Stimulated activated CD4-positive, alpha-beta T cell treated with anti-CD3 and anti-CD28 coated beads, Interleukin-4, amount 100 ng/mL, for 4 hours (primary cell): ENCODE measurements at regions not wholly inside any gene's neighbourhood (a gene's known extent, or its start where the extent isn't known, plus 50 kb on each side); places are given as distances from the start of the nearest gene placed in this dataset.

ENCODE experiments used
- DNase-seq, 2 experiments: peaks; one replicate each; pipeline ENCODE4 v3.0.0-alpha.2; 2020

DNA sequence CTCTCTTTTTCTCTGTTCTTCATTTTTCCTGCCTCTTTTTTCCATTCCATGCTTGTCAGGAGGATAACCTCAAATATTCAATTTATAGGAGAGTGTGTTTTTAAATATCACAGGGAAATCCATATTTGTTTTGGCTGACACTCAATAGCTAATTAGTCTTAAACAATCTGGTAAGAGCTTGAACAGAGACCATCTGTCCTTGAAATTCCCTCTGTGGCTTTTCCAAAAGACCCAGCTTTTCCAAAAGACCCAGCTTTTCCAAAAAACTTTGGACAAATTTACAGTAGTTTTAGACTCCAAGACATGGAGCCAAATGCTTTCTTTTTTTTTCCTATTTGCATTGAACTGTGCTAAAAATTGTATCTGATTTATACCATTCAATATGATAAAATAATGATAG is 127.4 kb upstream of the FAM83B start:
- DNase-seq, result no peak

DNA sequence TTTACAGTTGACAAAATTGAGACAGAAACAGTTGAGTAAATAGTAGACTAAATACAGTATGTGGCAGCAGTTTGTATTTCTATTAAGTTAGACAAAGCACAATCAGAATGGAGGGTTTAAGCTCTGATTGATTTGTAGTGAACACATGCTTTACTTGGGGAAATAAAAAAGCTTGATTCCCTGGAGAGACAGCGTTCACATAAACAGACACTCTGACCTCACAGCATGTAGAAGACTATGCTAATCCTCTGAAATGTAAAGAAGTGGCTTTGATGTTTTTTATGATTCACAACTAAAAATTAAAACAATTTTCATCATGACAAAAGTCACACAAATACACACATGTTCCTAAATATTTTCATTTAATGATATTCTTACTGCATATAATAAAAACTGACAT is 126.9 kb upstream of the FAM83B start:
- DNase-seq, result no peak

DNA sequence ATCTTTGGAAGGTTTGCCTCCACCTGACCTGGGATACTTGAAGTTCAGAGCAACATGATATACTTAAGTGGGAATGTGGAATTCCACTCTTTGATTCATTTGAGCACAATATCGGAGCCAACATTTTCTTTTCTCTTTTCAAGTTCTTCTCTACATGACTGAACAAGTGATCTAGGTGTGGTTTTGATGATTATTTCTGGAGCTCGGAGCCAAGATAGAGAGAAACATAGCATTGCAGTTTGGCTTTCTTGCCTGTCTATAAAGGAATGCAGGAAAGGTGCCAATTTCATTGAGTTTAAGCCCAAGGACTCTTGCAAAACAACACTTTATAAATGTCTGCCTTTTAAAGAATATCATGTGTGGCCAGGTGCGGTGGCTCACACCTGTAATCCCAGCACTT is 124.2 kb upstream of the FAM83B start:
- DNase-seq, result no peak

DNA sequence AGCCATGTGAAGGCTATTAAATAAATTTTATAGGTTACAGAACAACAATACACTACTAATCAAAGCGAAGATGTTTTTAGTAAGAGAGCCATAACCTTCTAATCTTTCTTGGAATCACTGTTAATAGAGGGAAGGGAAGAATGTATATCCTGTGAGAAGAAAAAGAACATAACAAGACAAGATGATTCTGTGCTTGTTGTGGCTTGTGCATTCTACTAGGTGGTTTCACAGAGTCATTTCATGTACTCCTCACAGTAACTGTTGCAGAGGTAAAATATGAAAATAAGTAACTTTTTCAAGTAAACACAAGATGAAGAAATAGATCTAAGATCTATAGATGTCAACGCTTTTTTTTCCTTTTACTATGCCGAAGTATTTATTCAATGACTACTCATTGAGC is 116.9 kb upstream of the FAM83B start:
- DNase-seq, result no peak

DNA sequence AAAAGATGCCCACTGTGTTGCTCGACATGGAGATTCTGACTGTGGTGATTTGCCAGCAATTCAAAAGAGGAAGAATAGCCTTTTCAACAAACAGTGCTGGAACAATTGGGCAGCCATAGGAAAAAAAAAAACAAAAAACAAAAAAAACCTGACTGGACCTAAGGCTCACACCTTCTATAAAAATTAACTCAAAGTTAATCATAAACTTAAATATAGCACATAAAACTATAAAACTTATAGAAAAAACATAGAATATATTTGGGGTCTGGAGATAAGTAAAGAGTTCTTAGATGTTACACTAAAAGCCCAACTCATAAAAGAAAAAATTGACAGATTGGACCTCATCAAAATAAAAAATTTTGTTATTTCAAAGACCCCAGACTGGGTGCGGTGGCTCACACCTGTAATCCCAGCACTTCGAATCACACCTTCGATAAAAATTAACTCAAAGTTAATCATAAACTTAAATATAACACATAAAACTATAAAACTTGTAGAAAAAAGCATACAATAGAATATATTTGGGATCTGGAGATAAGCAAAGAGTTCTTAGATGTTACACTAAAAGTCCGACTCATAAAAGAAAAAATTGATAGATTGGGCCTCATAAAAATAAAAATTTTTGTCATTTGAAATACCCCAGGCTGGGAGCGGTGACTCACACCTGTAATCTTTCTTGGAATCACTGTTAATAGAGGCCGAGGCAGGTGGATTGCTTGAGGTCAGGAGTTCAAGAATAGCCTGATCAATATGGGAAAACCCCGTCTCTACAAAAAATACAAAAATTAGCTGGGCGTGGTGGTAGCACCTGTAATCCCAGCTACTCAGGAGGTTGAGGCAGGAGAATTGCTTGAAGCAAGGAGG is 115.6 kb upstream of the FAM83B start:
- no peak for DNase-seq

DNA sequence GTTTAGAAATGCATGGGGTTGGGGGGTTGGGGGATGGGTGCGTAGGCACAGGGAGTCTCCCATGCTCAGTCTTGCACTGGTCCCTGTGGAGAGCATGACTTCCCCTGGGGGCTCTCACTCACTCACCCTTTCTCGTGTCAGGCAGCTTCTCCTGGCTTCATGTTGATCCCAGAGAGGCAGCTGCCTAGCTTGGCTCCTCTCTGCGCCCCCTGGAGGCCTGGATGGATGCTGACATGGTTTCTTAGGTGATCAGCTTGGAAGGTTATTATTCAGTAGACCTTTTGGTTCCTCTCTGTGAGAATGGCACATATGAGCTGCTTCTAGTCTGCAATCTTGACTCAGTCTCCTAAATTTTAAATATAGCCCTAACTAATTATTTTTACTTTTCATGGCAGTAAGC is 109.3 kb upstream of the FAM83B start:
- no peak for DNase-seq

DNA sequence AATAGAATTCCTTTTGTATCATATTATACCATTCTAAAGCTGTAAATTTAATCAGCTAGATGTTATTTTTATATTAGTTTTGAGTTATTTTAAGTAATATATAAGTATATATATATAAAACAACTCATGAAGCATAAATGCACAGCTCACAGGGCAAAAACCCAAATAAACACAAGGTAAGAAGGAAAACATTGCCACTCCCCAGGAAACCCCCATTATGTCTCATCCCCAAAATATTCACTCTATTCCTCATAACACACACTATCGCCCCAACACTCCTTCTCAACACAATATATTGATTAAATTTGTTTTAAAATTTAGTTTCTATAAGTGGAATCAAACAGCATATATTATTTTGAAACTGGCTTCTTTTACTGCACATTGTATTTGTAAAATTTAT is 98.6 kb upstream of the FAM83B start:
- DNase-seq, result no peak

DNA sequence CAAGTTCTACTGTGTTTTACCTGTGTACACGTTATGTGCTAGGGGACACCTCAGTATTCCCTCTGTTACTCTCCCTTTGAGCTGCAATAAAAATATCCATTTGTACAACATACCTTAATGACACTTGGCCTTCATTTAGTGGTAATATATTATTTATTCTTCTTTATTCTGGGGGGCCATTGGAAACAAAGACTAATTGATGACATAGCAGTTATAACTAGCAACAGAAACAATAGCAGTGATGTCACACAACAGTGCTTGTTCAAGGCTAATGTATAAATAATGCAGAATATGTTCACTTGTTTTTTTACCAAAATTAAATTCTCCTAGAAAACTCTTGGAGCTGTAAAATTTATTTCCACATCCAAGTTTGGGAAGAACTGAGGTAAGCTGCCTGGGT is 92.2 kb upstream of the FAM83B start:
- DNase-seq, result no peak

DNA sequence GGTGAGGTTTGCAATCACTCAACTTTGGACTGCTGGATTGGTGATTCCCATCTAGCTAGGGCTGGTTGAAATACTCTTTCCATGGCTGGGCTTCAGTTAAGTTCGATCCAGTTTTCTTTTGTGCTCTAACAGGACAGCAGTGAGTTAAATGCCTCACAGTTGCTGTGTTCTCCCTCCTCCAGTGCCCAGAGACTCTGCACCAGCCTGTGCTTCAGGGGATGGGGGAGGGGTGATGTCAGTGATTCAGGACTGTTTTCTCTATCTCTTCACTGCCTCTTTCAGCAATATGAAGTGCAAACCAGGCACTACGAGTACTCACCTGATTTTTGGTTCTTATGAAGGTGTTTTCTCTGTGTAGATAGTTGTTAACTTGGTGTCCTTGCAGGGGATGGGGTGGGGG is 88.2 kb upstream of the FAM83B start:
- no peak for DNase-seq

DNA sequence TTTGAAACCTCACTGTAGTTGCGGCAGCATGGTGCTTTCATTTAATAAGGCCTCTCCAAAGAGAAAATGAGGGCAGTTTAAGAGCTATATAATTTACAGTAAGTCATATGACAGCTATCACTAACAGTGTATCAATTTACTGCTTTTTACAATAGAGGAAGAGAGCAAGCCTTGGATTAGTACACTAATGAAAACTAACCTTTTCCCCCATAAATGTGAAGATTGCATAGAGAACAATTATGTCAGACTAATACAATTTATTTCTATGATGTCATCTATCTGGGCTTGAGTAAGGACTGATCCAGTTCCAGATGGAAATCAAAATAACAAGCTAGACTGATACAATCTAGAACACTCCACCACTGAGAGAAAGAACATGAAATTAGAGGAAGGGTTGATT is 78.1 kb upstream of the FAM83B start:
- no peak for DNase-seq

DNA sequence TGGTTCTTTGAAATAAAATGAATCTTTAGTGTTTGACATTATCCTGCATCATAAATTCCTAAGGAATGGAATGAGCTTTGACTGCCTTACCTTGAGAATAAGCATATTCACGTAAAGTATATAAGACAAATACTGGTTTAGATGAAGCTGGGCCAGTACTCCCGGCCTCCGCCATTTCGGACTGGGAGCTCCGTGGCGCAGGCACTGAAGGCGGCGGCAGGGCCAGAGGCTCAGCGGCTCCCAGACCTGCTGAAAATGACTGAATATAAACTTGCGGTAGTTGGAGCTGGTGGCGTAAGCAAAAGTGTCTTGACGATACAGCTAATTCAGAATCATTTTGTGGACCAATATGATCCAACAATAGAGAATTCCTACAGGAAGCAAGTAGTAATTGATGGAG is 76.2 kb upstream of the FAM83B start:
- no peak for DNase-seq

DNA sequence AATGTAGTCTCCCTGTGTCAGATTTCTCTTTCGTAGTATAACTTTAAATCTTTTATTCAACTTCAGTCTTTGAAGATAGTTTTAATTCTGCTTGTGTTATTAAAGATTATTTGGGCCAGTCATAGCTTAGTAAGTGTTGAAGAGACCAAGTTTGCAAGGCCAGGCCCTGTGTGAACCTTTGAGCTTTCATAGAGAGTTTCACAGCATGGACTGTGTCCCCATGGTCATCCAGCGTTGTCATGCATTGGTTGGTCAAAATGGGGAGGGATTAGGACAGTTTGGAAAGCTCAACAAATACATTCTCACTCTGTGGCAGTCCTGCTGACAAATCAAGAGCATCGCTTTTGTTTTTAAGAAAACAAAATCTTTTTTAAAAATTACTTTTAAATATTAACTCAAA is 74.6 kb upstream of the FAM83B start:
- no peak for DNase-seq

DNA sequence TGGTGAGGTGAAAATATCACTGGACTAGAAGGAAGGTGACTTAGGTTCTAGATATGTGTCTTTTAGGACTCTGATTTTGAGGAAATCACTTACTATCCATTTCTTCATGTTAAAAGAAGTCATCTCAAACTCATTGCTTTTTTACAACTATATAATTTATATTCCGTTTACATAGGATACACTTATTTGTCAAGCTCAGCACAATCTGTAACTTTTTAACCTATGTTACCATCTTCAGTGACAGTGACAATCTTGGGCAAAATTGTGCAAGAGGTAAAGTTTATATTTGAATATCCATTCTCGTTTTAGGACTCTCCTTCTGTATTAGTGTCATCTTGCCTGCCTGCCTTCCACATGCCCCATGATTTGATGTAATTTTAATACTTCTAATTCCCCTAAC is 74.0 kb upstream of the FAM83B start:
- no peak for DNase-seq

DNA sequence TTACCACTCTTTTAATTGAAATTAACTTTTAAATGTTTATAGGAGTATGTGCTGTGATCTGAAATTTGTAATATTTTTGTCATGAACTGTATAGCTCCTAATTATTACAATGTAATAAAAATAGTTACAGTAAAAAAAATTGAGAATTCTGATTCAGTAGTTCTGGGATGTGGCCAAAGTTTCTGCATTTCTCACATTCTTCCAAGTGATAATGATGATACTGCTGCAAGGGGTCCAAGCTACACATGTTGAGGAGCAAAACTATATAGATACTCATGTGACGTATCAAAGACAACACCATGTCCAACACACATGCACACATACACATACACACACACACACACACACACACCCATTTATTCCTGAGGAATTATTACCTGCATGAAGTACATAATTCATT is 71.0 kb upstream of the FAM83B start:
- no peak for DNase-seq

DNA sequence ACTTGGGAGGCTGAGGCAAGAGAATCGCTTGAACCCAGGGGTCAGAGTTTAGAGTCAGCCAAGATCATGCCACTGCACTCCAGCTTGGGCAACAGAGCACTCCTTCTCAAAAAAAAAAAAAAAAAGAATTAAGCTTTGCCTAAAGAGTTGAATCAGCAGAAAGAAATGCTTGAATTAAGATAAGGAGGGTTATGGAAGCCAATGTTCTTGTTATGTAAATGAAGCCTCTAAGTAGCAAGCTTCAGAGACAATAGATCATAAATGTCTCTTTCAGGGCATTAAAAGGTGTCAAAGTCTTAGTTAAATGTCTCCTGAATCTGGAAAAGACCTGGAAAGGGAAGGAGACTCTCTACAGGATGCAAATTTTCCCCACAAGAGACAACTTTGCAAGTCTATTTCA is 69.7 kb upstream of the FAM83B start:
- no peak for DNase-seq

DNA sequence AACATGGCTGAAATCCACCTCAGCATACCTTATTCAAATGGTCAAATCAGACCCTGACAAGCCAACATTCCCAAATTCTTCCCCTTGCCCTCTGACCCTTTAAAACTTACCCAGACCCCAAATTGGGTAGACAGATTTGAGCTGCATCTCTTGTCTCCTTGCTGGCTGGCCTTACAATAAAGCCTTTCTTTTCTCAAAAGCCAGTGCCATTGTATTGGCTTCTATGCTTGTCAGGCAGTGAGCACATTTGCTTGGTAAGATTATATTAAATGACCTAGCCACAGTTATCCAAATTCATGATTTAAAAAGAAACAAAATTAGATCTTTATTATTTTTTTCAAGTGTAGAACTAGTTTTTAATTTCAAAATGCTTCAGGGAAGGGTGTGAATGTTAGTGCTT is 67.8 kb upstream of the FAM83B start:
- DNase-seq, result no peak

DNA sequence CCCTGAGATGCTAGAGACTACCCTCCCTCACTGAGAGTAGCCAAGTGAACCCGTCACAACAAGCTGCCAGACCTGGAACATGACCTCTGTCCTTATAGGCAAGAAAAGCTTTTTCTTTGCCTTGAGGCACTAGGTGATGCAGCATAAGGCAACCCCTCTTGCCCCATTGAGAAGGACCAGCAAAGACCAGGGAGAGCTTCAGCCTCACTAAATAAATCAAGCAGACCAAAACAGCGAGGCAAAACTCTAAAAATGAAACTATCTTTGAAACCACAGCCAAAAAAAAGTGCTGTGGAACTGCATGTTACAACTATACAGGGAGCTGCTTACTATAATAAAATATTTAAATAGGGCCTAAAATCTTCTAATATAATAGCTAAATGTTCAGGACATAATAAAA is 62.6 kb upstream of the FAM83B start:
- no peak for DNase-seq

DNA sequence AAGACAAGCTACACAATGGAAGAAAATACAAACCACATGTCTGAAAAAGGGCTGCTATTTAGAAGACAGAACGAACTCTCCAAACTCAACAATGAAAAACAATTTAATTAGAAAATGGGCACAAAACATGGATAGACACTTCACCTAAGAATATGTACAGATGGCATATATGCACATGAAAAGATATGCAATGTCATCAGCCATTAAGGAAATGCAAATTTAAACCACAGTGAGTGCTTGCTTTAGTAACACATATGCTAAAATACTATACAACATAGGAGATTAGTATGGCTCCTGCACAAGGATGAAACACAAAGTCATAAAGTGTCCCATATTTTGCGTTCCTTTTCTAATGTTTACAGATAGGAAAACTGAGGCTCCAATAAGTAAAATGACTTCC is 60.4 kb upstream of the FAM83B start:
- DNase-seq, result no peak

DNA sequence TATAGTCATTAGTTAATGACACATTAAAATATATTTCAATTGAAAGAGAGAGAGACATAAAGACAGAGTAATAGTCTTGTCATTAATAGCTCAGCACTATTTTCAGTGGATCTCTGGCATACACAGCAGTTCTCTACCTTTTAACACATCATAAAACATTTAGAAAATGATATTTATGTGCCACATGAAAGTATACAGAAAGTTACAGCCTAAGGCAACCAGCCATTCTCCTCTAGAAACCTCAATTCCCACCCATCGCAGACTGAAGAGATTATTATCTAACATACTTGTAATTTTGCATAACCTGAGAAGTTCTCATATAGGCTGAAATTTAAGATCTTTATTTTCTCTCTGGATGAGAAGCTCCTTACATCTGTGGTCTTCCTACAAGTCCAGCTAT is 58.7 kb upstream of the FAM83B start:
- DNase-seq, result no peak
